HG02610 (cell line): ENCODE measurements at regions not wholly inside any gene's neighbourhood (a gene's known extent, or its start where the extent isn't known, plus 50 kb on each side); places are given as distances from the start of the nearest gene placed in this dataset.
"Not testable (repeated sequence)": the region's sequence is repeated elsewhere in the genome, so short reads cannot be mapped to it uniquely, and the experiment has no call there.

Source experiments
- ATAC-seq: cut with Tn5 transposase; IDR thresholded peaks from one replicate; pipeline ENCODE4 v1.9.1; 2021; ENCODE audit warnings: mild to moderate bottlenecking, moderate library complexity; ENCODE audit not compliant: unreplicated experiment

- ATAC-seq = no peak
Observed at GRCh38 chr7:114293289-114294012, 121.2 kb upstream of the FOXP2 start.

GRCh38 chr7:114279901-114280300, 134.7 kb upstream of the FOXP2 start:
- ATAC-seq = no peak

GRCh38 chr7:114273218-114273617, 141.4 kb upstream of the FOXP2 start:
- no peak for ATAC-seq

- no peak for ATAC-seq
Observed at GRCh38 chr7:114269714-114270113, 144.9 kb upstream of the FOXP2 start.

GRCh38 chr7:114267550-114267949, 147.1 kb upstream of the FOXP2 start:
- ATAC-seq = not testable (repeated sequence)

GRCh38 chr7:114264023-114264422, 150.6 kb upstream of the FOXP2 start:
- no peak for ATAC-seq

- ATAC-seq = no peak
Observed at GRCh38 chr7:114263219-114263618, 151.4 kb upstream of the FOXP2 start.

- ATAC-seq = no peak
Observed at GRCh38 chr7:114255404-114255841, 159.2 kb upstream of the FOXP2 start.

GRCh38 chr7:114243646-114244045, 171.0 kb upstream of the FOXP2 start:
- no peak for ATAC-seq

- no peak for ATAC-seq
Observed at GRCh38 chr7:114242992-114243507, 171.6 kb upstream of the FOXP2 start.

- ATAC-seq = no peak
Observed at GRCh38 chr7:114229246-114229645, 185.4 kb upstream of the FOXP2 start.

- ATAC-seq = no peak
Observed at GRCh38 chr7:114225784-114226183, 188.8 kb upstream of the FOXP2 start.

GRCh38 chr7:114218283-114218682, 196.3 kb upstream of the FOXP2 start:
- no peak for ATAC-seq

GRCh38 chr7:114217026-114217806, 197.4 kb upstream of the FOXP2 start:
- ATAC-seq = no peak

GRCh38 chr7:114214466-114214865, 200.1 kb upstream of the FOXP2 start:
- ATAC-seq = no peak

GRCh38 chr7:114212721-114213429, 201.7 kb upstream of the FOXP2 start:
- ATAC-seq = no peak

- no peak for ATAC-seq
Observed at GRCh38 chr7:114209968-114210367, 204.6 kb upstream of the FOXP2 start.

GRCh38 chr7:114206688-114207087, 207.9 kb upstream of the FOXP2 start:
- ATAC-seq = no peak

GRCh38 chr7:114196517-114196916, 218.1 kb upstream of the FOXP2 start:
- no peak for ATAC-seq

GRCh38 chr7:114190387-114190786, 224.2 kb upstream of the FOXP2 start:
- no peak for ATAC-seq

GRCh38 chr7:114183311-114184088, 231.1 kb upstream of the FOXP2 start:
- no peak for ATAC-seq
